Parathyroid adenoma (tissue), 2 donors: ENCODE measurements at regions not wholly inside any gene's neighbourhood (a gene's known extent, or its start where the extent isn't known, plus 50 kb on each side); places are given as distances from the start of the nearest gene placed in this dataset.

Source experiments
- H2AFZ ChIP-seq: fragments of 300-600 bp; sonication (generic); one replicate; pipeline ENCODE4 v1.7.0; 2017; ENCODE audit warnings: antibody characterized with exemption, mild to moderate bottlenecking
- H3K27ac ChIP-seq: fragments of 300-600 bp; sonication (generic); one replicate; pipeline ENCODE4 v1.7.0; 2017
- H3K27me3 ChIP-seq: fragments of 300-600 bp; sonication (generic); one replicate; pipeline ENCODE4 v1.7.0; 2017; ENCODE audit warnings: low read length; ENCODE audit not compliant: control insufficient read depth, insufficient read depth
- H3K36me3 ChIP-seq: fragments of 300-600 bp; sonication (generic); one replicate; pipeline ENCODE4 v1.7.0; 2017; ENCODE audit warnings: low read length; ENCODE audit not compliant: control insufficient read depth, insufficient read depth
- H3K4me1 ChIP-seq: fragments of 300-600 bp; sonication (generic); one replicate; pipeline ENCODE4 v1.7.0; 2017; ENCODE audit warnings: control low read depth
- H3K4me2 ChIP-seq: fragments of 300-600 bp; sonication (generic); one replicate; pipeline ENCODE4 v1.7.0; 2017; ENCODE audit warnings: low read length
- H3K4me3 ChIP-seq: fragments of 300-600 bp; sonication (generic); one replicate; pipeline ENCODE4 v1.7.0; 2017; ENCODE audit warnings: low read depth, low read length
- H3K79me2 ChIP-seq: fragments of 300-600 bp; sonication (generic); one replicate; pipeline ENCODE4 v1.7.0; 2017; ENCODE audit warnings: control low read depth
- H3K9ac ChIP-seq: fragments of 300-600 bp; sonication (generic); one replicate; pipeline ENCODE4 v1.7.0; 2017; ENCODE audit warnings: mild to moderate bottlenecking
- H3K9me3 ChIP-seq: fragments of 300-600 bp; sonication (generic); one replicate; pipeline ENCODE4 v1.7.0; 2017; ENCODE audit warnings: low read length; ENCODE audit not compliant: control insufficient read depth
- CTCF ChIP-seq: fragments of 300-600 bp; sonication (generic); IDR thresholded peaks from one replicate; pipeline ENCODE4 v1.7.0; 2017; ENCODE audit warnings: antibody characterized with exemption, mild to moderate bottlenecking
- donor health status: primary hyperparathyroidism.

- no peak overlapping the region for H3K4me2 ChIP-seq
- no peaks in the 10 kb centered on the region for H3K27me3 ChIP-seq
- H3K79me2 ChIP-seq, result no peaks in the 10 kb centered on the region
- no peak overlapping the region for H3K27ac ChIP-seq
- H3K4me3 ChIP-seq, result no peak overlapping the region
- H3K4me1 ChIP-seq, result no peaks in the 10 kb centered on the region
- H2AFZ ChIP-seq, result no peak overlapping the region
- no peaks in the 10 kb centered on the region for H3K9me3 ChIP-seq
- TF ChIP-seq CTCF, result no peak
- H3K36me3 ChIP-seq, result no peaks in the 10 kb centered on the region
- no peak overlapping the region for H3K9ac ChIP-seq
These were observed 1255.5 kb upstream of the SLC10A2 start for GRCh38 chr13:104321756-104322155.

- Histone ChIP-seq H3K27ac (no peak overlapping the region), H3K79me2 (no peaks in the 10 kb centered on the region), H3K27me3 (no peaks in the 10 kb centered on the region), H3K4me1 (no peaks in the 10 kb centered on the region), H3K9me3 (no peaks in the 10 kb centered on the region), H2AFZ (no peak overlapping the region), H3K4me2 (no peak overlapping the region), H3K4me3 (no peak overlapping the region), H3K36me3 (no peaks in the 10 kb centered on the region), H3K9ac (no peak overlapping the region)
- no peak for TF ChIP-seq CTCF
These were observed 1254.2 kb upstream of the SLC10A2 start for GRCh38 chr13:104320446-104320845.

- H3K27me3 ChIP-seq, result no peaks in the 10 kb centered on the region
- no peak overlapping the region for H2AFZ ChIP-seq
- no peaks in the 10 kb centered on the region for H3K79me2 ChIP-seq
- no peak for TF ChIP-seq CTCF
- H3K27ac ChIP-seq, result no peak overlapping the region
- no peak overlapping the region for H3K9ac ChIP-seq
- H3K36me3 ChIP-seq, result no peaks in the 10 kb centered on the region
- H3K4me3 ChIP-seq, result no peak overlapping the region
- H3K4me2 ChIP-seq, result no peak overlapping the region
- H3K9me3 ChIP-seq, result no peaks in the 10 kb centered on the region
- H3K4me1 ChIP-seq, result no peaks in the 10 kb centered on the region
These were observed 1251.9 kb upstream of the SLC10A2 start for GRCh38 chr13:104318121-104318520.

GRCh38 chr13:104315606-104316005, 1249.4 kb upstream of the SLC10A2 start:
- Histone ChIP-seq H3K79me2 (no peaks in the 10 kb centered on the region), H3K4me1 (no peaks in the 10 kb centered on the region), H3K36me3 (no peaks in the 10 kb centered on the region), H3K9ac (no peak overlapping the region), H2AFZ (no peak overlapping the region), H3K4me2 (no peak overlapping the region), H3K4me3 (no peak overlapping the region), H3K9me3 (no peaks in the 10 kb centered on the region), H3K27ac (no peak overlapping the region), H3K27me3 (no peaks in the 10 kb centered on the region)
- no peak for TF ChIP-seq CTCF

GRCh38 chr13:104314926-104315535, 1248.8 kb upstream of the SLC10A2 start:
- Histone ChIP-seq H3K9me3 (no peaks in the 10 kb centered on the region), H3K4me1 (no peaks in the 10 kb centered on the region), H3K36me3 (no peaks in the 10 kb centered on the region), H3K9ac (no peak overlapping the region), H3K27me3 (no peaks in the 10 kb centered on the region), H3K4me3 (no peak overlapping the region), H3K4me2 (no peak overlapping the region), H3K27ac (no peak overlapping the region), H2AFZ (no peak overlapping the region), H3K79me2 (no peaks in the 10 kb centered on the region)
- TF ChIP-seq CTCF, result no peak
